Trophoblast cell (in vitro differentiated cells and primary cell): ENCODE measurements at regions not wholly inside any gene's neighbourhood (a gene's known extent, or its start where the extent isn't known, plus 50 kb on each side); places are given as distances from the start of the nearest gene placed in this dataset.

ENCODE experiments used
- DNase-seq, 2 donors: peaks; one replicate each; pipeline ENCODE4 v3.0.0-alpha.2; 2016
- H2AFZ ChIP-seq: 2 replicates; pipeline ENCODE4 v1.6.1; 2013; ENCODE audit warnings: low read length, moderate library complexity, mild to moderate bottlenecking; ENCODE audit not compliant: insufficient read depth, poor library complexity
- H2AK5ac ChIP-seq: 2 replicates; pipeline ENCODE4 v1.6.1; 2013; ENCODE audit warnings: mild to moderate bottlenecking, low read length
- H2BK120ac ChIP-seq: 2 replicates; pipeline ENCODE4 v1.6.1; 2013; ENCODE audit warnings: low read length, mild to moderate bottlenecking, moderate library complexity; ENCODE audit not compliant: insufficient read depth, poor library complexity
- H2BK12ac ChIP-seq: 2 replicates; pipeline ENCODE4 v1.6.1; 2013; ENCODE audit warnings: mild to moderate bottlenecking, low read length, moderate library complexity
- H2BK5ac ChIP-seq: 2 replicates; pipeline ENCODE4 v1.6.1; 2013; ENCODE audit warnings: low read length, low read depth, moderate library complexity, mild to moderate bottlenecking; ENCODE audit not compliant: poor library complexity
- H3K14ac ChIP-seq: 2 replicates; pipeline ENCODE4 v1.6.1; 2013; ENCODE audit warnings: mild to moderate bottlenecking, low read length
- H3K18ac ChIP-seq: 2 replicates; pipeline ENCODE4 v1.6.1; 2013; ENCODE audit warnings: mild to moderate bottlenecking, low read length
- H3K23ac ChIP-seq: 2 replicates; pipeline ENCODE4 v1.6.1; 2013; ENCODE audit warnings: low read length
- H3K27ac ChIP-seq: 2 replicates; pipeline ENCODE4 v1.5.1; 2013; ENCODE audit warnings: low read depth, mild to moderate bottlenecking, inconsistent platforms, low read length, moderate library complexity
- H3K27me3 ChIP-seq: 2 replicates; pipeline ENCODE4 v1.6.1; 2013; ENCODE audit warnings: inconsistent platforms, mild to moderate bottlenecking, low read length, moderate library complexity; ENCODE audit not compliant: insufficient read depth
- H3K36me3 ChIP-seq, 2 experiments: 1 replicate in 1 of 2; 2 replicates in 1 of 2; pipeline ENCODE4 v1.6.1; 2013; ENCODE audit warnings: low read length in 2 of 2, mild to moderate bottlenecking in 2 of 2, moderate library complexity in 1 of 2; ENCODE audit not compliant: insufficient read depth in 2 of 2, control insufficient read depth in 1 of 2
- H3K4ac ChIP-seq: 2 replicates; pipeline ENCODE4 v1.6.1; 2013; ENCODE audit warnings: low read depth, mild to moderate bottlenecking, low read length, moderate library complexity
- H3K4me1 ChIP-seq, 2 experiments: 1 replicate in 1 of 2; 2 replicates in 1 of 2; pipeline ENCODE4 v1.6.1; 2013; ENCODE audit warnings: low read length in 2 of 2, mild to moderate bottlenecking in 2 of 2, moderate library complexity in 1 of 2; ENCODE audit not compliant: insufficient read depth in 2 of 2, control insufficient read depth in 1 of 2
- H3K4me2 ChIP-seq: 2 replicates; pipeline ENCODE4 v1.6.1; 2013; ENCODE audit warnings: inconsistent platforms, mild to moderate bottlenecking, low read length, moderate library complexity
- H3K4me3 ChIP-seq: 2 replicates; pipeline ENCODE4 v1.5.1; 2013; ENCODE audit warnings: mild to moderate bottlenecking, low read depth, low read length, inconsistent platforms
- H3K79me1 ChIP-seq: one replicate; pipeline ENCODE4 v1.6.1; 2013; ENCODE audit warnings: low read length
- H3K79me2 ChIP-seq: 2 replicates; pipeline ENCODE4 v1.6.1; 2013; ENCODE audit warnings: low read length, mild to moderate bottlenecking; ENCODE audit not compliant: control insufficient read depth, insufficient read depth, poor library complexity
- H3K9ac ChIP-seq: 2 replicates; pipeline ENCODE4 v1.6.1; 2013; ENCODE audit warnings: mild to moderate bottlenecking, low read length
- H3K9me3 ChIP-seq: 2 replicates; pipeline ENCODE4 v1.6.1; 2013; ENCODE audit warnings: low read depth, mild to moderate bottlenecking, control low read depth, inconsistent platforms, low read length; ENCODE audit not compliant: insufficient read depth
- H4K12ac ChIP-seq: 2 replicates; pipeline ENCODE4 v1.6.1; 2013; ENCODE audit warnings: low read depth, mild to moderate bottlenecking, low read length, moderate library complexity
- H4K8ac ChIP-seq: 2 replicates; pipeline ENCODE4 v1.6.1; 2013; ENCODE audit warnings: low read depth, mild to moderate bottlenecking, low read length, moderate library complexity
- H4K91ac ChIP-seq: one replicate; pipeline ENCODE4 v1.6.1; 2013; ENCODE audit warnings: low read depth, mild to moderate bottlenecking, low read length, moderate library complexity
- WGBS: extraction: QIAGEN DNeasy Blood & Tissue Kit; methylation state at CpG from one replicate; pipeline ENCODE4 v1.1.7; 2013; ENCODE audit warnings: missing lambda C conversion rate; ENCODE audit not compliant: insufficient read length, insufficient coverage; ENCODE audit errors: extremely low coverage; 5-methylcytosine and 5-hydroxymethylcytosine counted together

DNA sequence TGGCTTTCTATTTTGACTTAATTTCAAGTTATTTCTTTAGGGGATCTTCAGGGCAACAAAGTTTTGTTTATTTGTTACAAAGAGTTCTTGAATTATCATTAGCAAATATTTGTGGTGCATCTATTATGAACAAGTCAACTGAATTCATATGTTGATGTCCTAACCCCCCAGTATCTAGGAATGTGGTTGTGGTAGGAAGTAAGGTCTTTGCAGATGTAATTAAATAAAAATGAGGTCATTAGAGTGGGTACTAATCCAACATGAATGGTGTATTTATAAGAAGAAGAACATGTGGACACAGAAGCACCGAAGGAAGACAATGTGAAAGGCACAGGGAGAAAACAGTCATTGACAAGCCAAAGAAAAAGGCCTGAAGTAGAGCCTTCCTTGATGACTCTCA, 474.0 kb upstream of the DAB2 start:
- Histone ChIP-seq H3K27me3 (no peaks in the 10 kb centered on the region), H4K91ac (no peak overlapping the region), H3K4me3 (no peak overlapping the region), H3K79me2 (no peaks in the 10 kb centered on the region), H3K27ac (no peak overlapping the region), H3K18ac (no peak overlapping the region), H2AK5ac (no peak overlapping the region), H4K8ac (no peak overlapping the region), H3K9ac (no peak overlapping the region), H3K4ac (no peak overlapping the region), H3K23ac (no peak overlapping the region), H3K4me1 (no peaks in the 10 kb centered on the region), H2BK5ac (no peak overlapping the region), H2AFZ (no peak overlapping the region), H3K4me2 (no peak overlapping the region), H3K36me3 (no peaks in the 10 kb centered on the region), H2BK120ac (no peak overlapping the region), H3K79me1 (no peaks in the 10 kb centered on the region), H2BK12ac (no peak overlapping the region), H3K14ac (no peak overlapping the region), H3K9me3 (no peaks in the 10 kb centered on the region), H4K12ac (no peak overlapping the region)
- no CpG with 5 or more reads among the region's 1 CpG for WGBS
- no peak for DNase-seq

DNA sequence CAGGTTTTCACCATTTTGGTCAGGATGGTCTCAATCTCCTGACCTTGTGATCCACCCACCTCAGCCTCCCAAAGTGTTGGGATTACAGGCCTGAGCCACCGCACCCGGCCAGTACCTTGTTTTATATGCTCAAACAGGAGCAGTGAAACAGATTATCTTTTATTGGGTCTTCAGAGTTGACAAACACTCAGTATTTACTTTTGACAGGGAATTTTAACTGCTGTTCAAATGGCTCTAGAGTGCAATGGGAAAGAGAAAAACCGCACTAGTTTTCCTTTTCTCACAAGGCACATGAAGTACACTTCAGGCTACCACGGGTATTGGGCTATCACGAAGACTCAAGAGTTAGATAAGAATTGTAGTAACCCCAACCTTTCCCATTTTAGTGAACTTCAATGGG, 471.9 kb upstream of the DAB2 start:
- no peak for DNase-seq
- no peaks in the 10 kb centered on the region for H3K79me2 ChIP-seq
- no peak overlapping the region for H3K9ac ChIP-seq
- no peaks in the 10 kb centered on the region for H3K9me3 ChIP-seq
- H3K14ac ChIP-seq = no peak overlapping the region
- H2BK5ac ChIP-seq = no peak overlapping the region
- H3K27ac ChIP-seq = no peak overlapping the region
- H3K4me2 ChIP-seq = no peak overlapping the region
- no peak overlapping the region for H3K4me3 ChIP-seq
- no peaks in the 10 kb centered on the region for H3K4me1 ChIP-seq
- no peak overlapping the region for H2AK5ac ChIP-seq
- no peak overlapping the region for H2AFZ ChIP-seq
- no peaks in the 10 kb centered on the region for H3K27me3 ChIP-seq
- no peak overlapping the region for H3K18ac ChIP-seq
- no peaks in the 10 kb centered on the region for H3K79me1 ChIP-seq
- no peaks in the 10 kb centered on the region for H3K36me3 ChIP-seq
- no peak overlapping the region for H2BK120ac ChIP-seq
- H3K4ac ChIP-seq = no peak overlapping the region
- no peak overlapping the region for H4K91ac ChIP-seq
- H3K23ac ChIP-seq = no peak overlapping the region
- WGBS = no CpG with 5 or more reads among the region's 5 CpGs
- H4K12ac ChIP-seq = no peak overlapping the region
- no peak overlapping the region for H2BK12ac ChIP-seq
- no peak overlapping the region for H4K8ac ChIP-seq

DNA sequence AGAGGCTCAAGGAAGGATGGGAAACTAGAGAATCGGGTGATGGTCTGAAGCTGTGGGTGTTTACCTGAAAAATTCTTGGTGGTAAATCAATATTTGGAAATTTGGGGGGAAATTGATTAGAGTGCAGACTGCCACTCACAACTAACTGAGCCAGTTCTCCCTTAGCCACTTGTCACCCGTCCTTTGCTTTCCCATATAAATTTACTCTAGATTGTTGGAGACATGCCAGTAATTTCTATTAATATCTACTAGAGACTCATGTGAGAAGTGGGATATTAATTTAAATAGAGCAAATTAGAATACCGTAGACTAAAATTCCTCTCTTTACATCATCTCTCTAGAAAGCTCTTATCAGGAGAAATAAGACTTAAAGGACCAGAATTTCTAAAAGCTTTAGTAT, 471.3 kb upstream of the DAB2 start:
- H4K8ac ChIP-seq = no peak overlapping the region
- H3K27me3 ChIP-seq = no peaks in the 10 kb centered on the region
- no peaks in the 10 kb centered on the region for H3K79me1 ChIP-seq
- no peak overlapping the region for H4K12ac ChIP-seq
- no peak for DNase-seq
- no peak overlapping the region for H3K9ac ChIP-seq
- no peaks in the 10 kb centered on the region for H3K36me3 ChIP-seq
- H3K27ac ChIP-seq = no peak overlapping the region
- H3K9me3 ChIP-seq = no peaks in the 10 kb centered on the region
- no peak overlapping the region for H3K4me3 ChIP-seq
- WGBS = no CpG with 5 or more reads among the region's 3 CpGs
- H3K4me1 ChIP-seq = no peaks in the 10 kb centered on the region
- no peak overlapping the region for H3K4ac ChIP-seq
- H3K18ac ChIP-seq = no peak overlapping the region
- no peak overlapping the region for H3K4me2 ChIP-seq
- no peak overlapping the region for H2AFZ ChIP-seq
- H2BK12ac ChIP-seq = no peak overlapping the region
- H3K79me2 ChIP-seq = no peaks in the 10 kb centered on the region
- H3K23ac ChIP-seq = no peak overlapping the region
- no peak overlapping the region for H4K91ac ChIP-seq
- H3K14ac ChIP-seq = no peak overlapping the region
- no peak overlapping the region for H2AK5ac ChIP-seq
- no peak overlapping the region for H2BK120ac ChIP-seq
- no peak overlapping the region for H2BK5ac ChIP-seq

DNA sequence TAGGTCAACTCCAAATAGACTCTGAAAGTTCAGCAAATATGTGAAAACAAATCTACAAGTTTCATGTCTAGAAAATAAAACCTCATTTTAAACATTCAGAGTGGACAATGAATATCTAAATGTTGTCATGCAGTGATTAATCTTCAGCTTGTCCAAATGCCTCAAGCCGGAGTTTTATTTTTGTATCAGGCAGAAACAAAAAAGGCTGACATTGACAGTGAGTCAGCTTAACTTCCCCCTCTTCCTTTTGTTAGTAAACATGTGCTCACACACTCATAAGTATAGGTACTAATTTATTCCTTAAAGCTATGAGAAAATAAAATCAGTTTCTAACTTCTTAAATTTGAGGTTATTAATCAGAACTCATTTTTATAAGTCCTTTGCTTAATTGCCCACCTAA, 467.9 kb upstream of the DAB2 start:
- Histone ChIP-seq H3K23ac (no peak overlapping the region), H3K18ac (no peak overlapping the region), H2BK12ac (no peak overlapping the region), H3K27ac (no peak overlapping the region), H3K4me1 (no peaks in the 10 kb centered on the region), H4K8ac (no peak overlapping the region), H3K79me2 (no peaks in the 10 kb centered on the region), H3K27me3 (no peaks in the 10 kb centered on the region), H3K4me3 (no peak overlapping the region), H3K14ac (no peak overlapping the region), H3K9me3 (no peaks in the 10 kb centered on the region), H4K91ac (no peak overlapping the region), H2AFZ (no peak overlapping the region), H2BK5ac (no peak overlapping the region), H3K79me1 (no peaks in the 10 kb centered on the region), H2AK5ac (no peak overlapping the region), H3K4me2 (no peak overlapping the region), H3K9ac (no peak overlapping the region), H3K36me3 (no peaks in the 10 kb centered on the region), H2BK120ac (no peak overlapping the region), H4K12ac (no peak overlapping the region), H3K4ac (no peak overlapping the region)
- WGBS = no CpG with 5 or more reads among the region's 1 CpG
- DNase-seq = no peak
